GM23338 (cell line): ENCODE measurements at regions not wholly inside any gene's neighbourhood (a gene's known extent, or its start where the extent isn't known, plus 50 kb on each side); places are given as distances from the start of the nearest gene placed in this dataset.

Source experiments
- ATAC-seq: fragments of 200-7000 bp; cut with Tn5 transposase; 3 replicates; pipeline ENCODE4 v1.9.1; 2020
- DNase-seq: peaks from one replicate; pipeline ENCODE4 v3.0.0-alpha.2; 2015; ENCODE audit warnings: low spot score
- H2AFZ ChIP-seq: fragments of 200-600 bp; sonication (generic); 2 replicates; pipeline ENCODE4 v1.8.0; 2016; ENCODE audit warnings: antibody characterized with exemption, mild to moderate bottlenecking, moderate library complexity
- H3F3A ChIP-seq: fragments of 200-600 bp; sonication (generic); replicated peaks from 2 replicates; pipeline ENCODE4 v1.8.0; 2017; ENCODE audit warnings: antibody characterized with exemption, mixed run types, low read depth
- H3K27ac ChIP-seq: fragments of 200-600 bp; sonication (generic); 2 replicates; pipeline ENCODE4 v1.6.1; 2016; ENCODE audit warnings: low read depth
- H3K27me3 ChIP-seq: fragments of 200-600 bp; sonication (generic); 2 replicates; pipeline ENCODE4 v1.8.0; 2016; ENCODE audit warnings: mild to moderate bottlenecking, mixed run types, moderate library complexity; ENCODE audit not compliant: insufficient read depth
- H3K36me3 ChIP-seq: fragments of 200-600 bp; sonication (generic); 2 replicates; pipeline ENCODE4 v1.8.0; 2016; ENCODE audit warnings: mild to moderate bottlenecking; ENCODE audit not compliant: insufficient read depth
- H3K4me1 ChIP-seq: fragments of 200-600 bp; sonication (generic); 2 replicates; pipeline ENCODE4 v1.8.0; 2016; ENCODE audit warnings: mild to moderate bottlenecking, moderate library complexity; ENCODE audit not compliant: insufficient read depth
- H3K4me2 ChIP-seq: fragments of 200-600 bp; sonication (generic); 2 replicates; pipeline ENCODE4 v1.7.1; 2017; ENCODE audit warnings: mixed run types
- H3K4me3 ChIP-seq: fragments of 200-600 bp; sonication (generic); 2 replicates; pipeline ENCODE4 v1.6.1; 2016; ENCODE audit warnings: mixed run types
- H3K79me2 ChIP-seq: fragments of 200-600 bp; sonication (generic); replicated peaks from 2 replicates; pipeline ENCODE4 v1.8.0; 2017; ENCODE audit warnings: mild to moderate bottlenecking; ENCODE audit not compliant: insufficient read depth
- H3K9me2 ChIP-seq: fragments of 200-600 bp; sonication (generic); 2 replicates; pipeline ENCODE4 v1.8.0; 2017; ENCODE audit not compliant: insufficient read depth
- H4K20me1 ChIP-seq: fragments of 200-600 bp; sonication (generic); replicated peaks from 2 replicates; pipeline ENCODE4 v1.8.0; 2017; ENCODE audit warnings: mild to moderate bottlenecking; ENCODE audit not compliant: insufficient read depth
- H3K27ac Mint-ChIP-seq: 2 replicates; pipeline ENCODE4 v1.8.0; 2020; ENCODE audit warnings: inconsistent platforms, mild to moderate bottlenecking, moderate library complexity, mixed read lengths
- H3K27me3 Mint-ChIP-seq: 3 replicates; pipeline ENCODE4 v1.8.0; 2022; ENCODE audit warnings: low read depth, mild to moderate bottlenecking, moderate library complexity, mixed read lengths, inconsistent platforms; ENCODE audit not compliant: insufficient read depth, poor library complexity
- H3K36me3 Mint-ChIP-seq: 3 replicates; pipeline ENCODE4 v1.8.0; 2021; ENCODE audit warnings: low read depth, mild to moderate bottlenecking, inconsistent platforms, moderate library complexity, mixed read lengths
- H3K4me1 Mint-ChIP-seq: 3 replicates; pipeline ENCODE4 v1.8.0; 2020; ENCODE audit warnings: mild to moderate bottlenecking, inconsistent platforms, mixed read lengths
- H3K4me3 Mint-ChIP-seq: 3 replicates; pipeline ENCODE4 v1.8.0; 2021; ENCODE audit warnings: moderate library complexity, mild to moderate bottlenecking, inconsistent platforms, mixed read lengths
- H3K9me3 Mint-ChIP-seq: 3 replicates; pipeline ENCODE4 v1.8.0; 2020; ENCODE audit warnings: moderate library complexity, mild to moderate bottlenecking, inconsistent platforms, mixed read lengths
- CREB1 ChIP-seq: fragments of 250-450 bp; sonication (Bioruptor Pico); IDR thresholded peaks from 2 replicates; pipeline ENCODE4 v1.5.0; 2020; ENCODE audit warnings: low read depth, mild to moderate bottlenecking, moderate library complexity
- CTCF ChIP-seq, 2 experiments: fragments of 200-600 bp in 1 of 2; sonication (generic) in 1 of 2; conservative IDR thresholded peaks; 2 replicates each; pipeline versions ENCODE4 v1.5.1 to v1.6.1; 2016 to 2017; ENCODE audit warnings: antibody characterized with exemption in 2 of 2, low read depth in 2 of 2, mild to moderate bottlenecking in 2 of 2, moderate library complexity in 1 of 2
- ETS1 ChIP-seq: IDR thresholded peaks from 2 replicates; pipeline ENCODE4 v1.6.1; 2016; ENCODE audit warnings: antibody characterized with exemption
- EZH2phosphoT487 ChIP-seq: fragments of 200-600 bp; sonication (generic); IDR thresholded peaks from one replicate; pipeline ENCODE4 v1.8.1; 2018; ENCODE audit warnings: antibody characterized with exemption; ENCODE audit not compliant: unreplicated experiment
- JUNB ChIP-seq: IDR thresholded peaks from one replicate; pipeline ENCODE4 v1.6.1; 2016; ENCODE audit warnings: antibody characterized with exemption; ENCODE audit not compliant: unreplicated experiment
- NANOG ChIP-seq: IDR thresholded peaks from 2 replicates; pipeline ENCODE4 v1.6.1; 2016; ENCODE audit warnings: antibody characterized with exemption, borderline replicate concordance
- POLR2AphosphoS5 ChIP-seq: IDR thresholded peaks from 2 replicates; pipeline ENCODE4 v1.6.1; 2016; ENCODE audit warnings: antibody characterized with exemption, low read depth
- STAT1 ChIP-seq: IDR thresholded peaks from one replicate; pipeline ENCODE4 v1.6.1; 2016; ENCODE audit warnings: antibody characterized with exemption; ENCODE audit not compliant: unreplicated experiment
- ZNF114 ChIP-seq: fragments of 250-450 bp; sonication (Bioruptor Pico); IDR thresholded peaks from 2 replicates; pipeline ENCODE4 v1.5.0; 2020; ENCODE audit warnings: mild to moderate bottlenecking, moderate library complexity

DNA sequence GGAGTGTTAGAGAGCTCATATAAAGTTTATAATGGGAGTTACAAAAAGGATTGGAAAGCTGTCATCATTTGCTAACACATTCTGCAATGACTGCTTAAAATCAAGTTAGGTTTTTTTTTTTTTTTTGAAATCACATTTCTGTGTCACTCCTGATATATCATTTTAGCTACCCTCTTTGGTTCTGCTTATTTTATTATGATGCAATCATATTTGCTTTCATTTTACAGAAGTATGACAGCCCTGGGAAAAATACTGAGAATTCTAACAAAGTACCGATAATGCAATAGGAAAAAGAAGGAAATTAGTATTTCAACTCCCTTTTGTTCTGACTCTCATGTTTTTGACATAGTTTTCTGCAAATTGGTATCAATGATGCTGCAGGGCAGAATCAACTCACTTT is 71.6 kb upstream of the MDGA2 start:
- Mint-ChIP-seq H3K27me3 (no peaks in the 10 kb centered on the region), H3K4me3 (no peak overlapping the region), H3K36me3 (no peaks in the 10 kb centered on the region), H3K27ac (no peak overlapping the region), H3K4me1 (peaks cover 4% of the 10 kb centered on the region; the same call in 2 of the 3 replicates), H3K9me3 (no peaks in the 10 kb centered on the region; the same call in 2 of the 3 replicates)
- no peaks in the 10 kb centered on the region for H3K79me2 ChIP-seq
- DNase-seq (no peak), ATAC-seq (no peak)
- H2AFZ ChIP-seq: no peak overlapping the region
- TF ChIP-seq ETS1: no peak
- TF ChIP-seq ZNF114 (CRISPR knock-in tag): no peak
- no peak for TF ChIP-seq JUNB
- TF ChIP-seq STAT1: no peak
- no peak overlapping the region for H3K4me2 ChIP-seq
- no peaks in the 10 kb centered on the region for H3K27me3 ChIP-seq
- no peaks in the 10 kb centered on the region for H3F3A ChIP-seq
- no peaks in the 10 kb centered on the region for H3K36me3 ChIP-seq
- peaks cover 6% of the 10 kb centered on the region; the same call in 1 of the 2 replicates for H3K4me1 ChIP-seq
- H4K20me1 ChIP-seq: no peaks in the 10 kb centered on the region
- no peaks in the 10 kb centered on the region for H3K9me2 ChIP-seq
- no peak overlapping the region for H3K4me3 ChIP-seq
- no peak overlapping the region for H3K27ac ChIP-seq

- no peak overlapping the region for H3K4me3 ChIP-seq
- H3K4me2 ChIP-seq: no peak overlapping the region
- no peaks in the 10 kb centered on the region for H3K36me3 Mint-ChIP-seq
- TF ChIP-seq ZNF114 (CRISPR knock-in tag) (no peak), CREB1 (CRISPR knock-in tag) (no peak), EZH2phosphoT487 (no peak), NANOG (no peak)
- H3K9me3 Mint-ChIP-seq: no peaks in the 10 kb centered on the region
- H4K20me1 ChIP-seq: no peaks in the 10 kb centered on the region
- H3K27me3 ChIP-seq: no peaks in the 10 kb centered on the region
- H3K4me1 ChIP-seq: peaks cover 6% of the 10 kb centered on the region; the same call in 1 of the 2 replicates
- no peak overlapping the region for H3K27ac Mint-ChIP-seq
- H3K79me2 ChIP-seq: no peaks in the 10 kb centered on the region
- no peaks in the 10 kb centered on the region for H3K27me3 Mint-ChIP-seq
- H3K4me3 Mint-ChIP-seq: no peak overlapping the region
- no peak for DNase-seq
- H3K27ac ChIP-seq: no peak overlapping the region
- H3K9me2 ChIP-seq: no peaks in the 10 kb centered on the region
- no peaks in the 10 kb centered on the region for H3F3A ChIP-seq
- peaks cover 4% of the 10 kb centered on the region; the same call in 2 of the 3 replicates for H3K4me1 Mint-ChIP-seq
- H3K36me3 ChIP-seq: no peaks in the 10 kb centered on the region
- H2AFZ ChIP-seq: no peak overlapping the region
- ATAC-seq: no peak
These were observed 68.8 kb upstream of the MDGA2 start for GRCh38 chr14:47744155-47744554.

DNA sequence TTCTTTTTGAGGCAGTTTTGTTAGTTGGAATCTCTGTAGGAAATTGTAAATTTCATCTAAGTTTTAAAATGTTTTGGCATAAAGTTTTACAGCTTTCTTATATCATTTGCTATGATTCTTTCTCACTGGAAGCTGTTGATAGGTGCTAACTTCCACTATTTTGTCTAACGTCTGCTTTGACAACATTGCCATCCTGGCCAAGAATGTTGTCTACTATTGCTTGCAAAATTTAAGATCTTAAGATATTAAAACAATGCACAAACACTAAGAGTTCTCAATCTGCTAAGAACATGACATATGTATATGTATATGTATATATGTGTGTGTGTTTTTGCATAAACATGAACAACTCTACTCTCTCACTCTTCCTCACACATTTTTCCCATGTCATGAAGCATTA is 64.1 kb upstream of the MDGA2 start:
- Histone ChIP-seq H3F3A (no peaks in the 10 kb centered on the region), H3K36me3 (no peaks in the 10 kb centered on the region), H3K4me3 (no peak overlapping the region), H3K79me2 (no peaks in the 10 kb centered on the region), H3K27me3 (no peaks in the 10 kb centered on the region), H3K4me2 (no peak overlapping the region), H2AFZ (no peak overlapping the region), H3K9me2 (no peaks in the 10 kb centered on the region), H4K20me1 (no peaks in the 10 kb centered on the region), H3K4me1 (no peaks in the 10 kb centered on the region), H3K27ac (no peak overlapping the region)
- Mint-ChIP-seq H3K9me3 (no peaks in the 10 kb centered on the region), H3K36me3 (no peaks in the 10 kb centered on the region), H3K27ac (no peak overlapping the region), H3K4me1 (no peaks in the 10 kb centered on the region), H3K27me3 (no peaks in the 10 kb centered on the region), H3K4me3 (no peak overlapping the region)
- TF ChIP-seq POLR2AphosphoS5 (no peak), NANOG (no peak), CTCF (conservative IDR thresholded peaks at IDR 0.05; ENCODE audit: low read depth in 2 of 2) (no peak)
- no peak for DNase-seq
- no peak for ATAC-seq
